ENCODE measurements at regions not wholly inside any gene's neighbourhood (a gene's known extent, or its start where the extent isn't known, plus 50 kb on each side); places are given as distances from the start of the nearest gene placed in this dataset.
A peak's percentile ranks its signal among the peaks of the same experiment; 100 is the strongest.

GRCh38 chr11:134742956-134743819 lies 331.1 kb upstream of the B3GAT1 start (continued):
- TF ChIP-seq TRAFD1 (CRISPR knock-in tag; IDR thresholded peaks at IDR 0.05; ENCODE audit: borderline replicate concordance) (no peak), FUBP1 (CRISPR knock-in tag; IDR thresholded peaks at IDR 0.05; ENCODE audit: borderline replicate concordance) (no peak), TBL1XR1 (IDR thresholded peaks at IDR 0.05; ENCODE audit: borderline replicate concordance, low read length, partially characterized antibody) (no peak), SNAI1 (CRISPR knock-in tag; IDR thresholded peaks at IDR 0.05; ENCODE audit: borderline replicate concordance) (no peak), NONO (IDR thresholded peaks at IDR 0.05) (no peak), NONO (CRISPR knock-in tag; conservative IDR thresholded peaks at IDR 0.05) (0 out of 2 replicates have a peak, but pooled peaks have one; percentile 14), TMF1 (CRISPR knock-in tag; IDR thresholded peaks at IDR 0.05; ENCODE audit: low read depth) (no peak), ZMAT3 (CRISPR knock-in tag; conservative IDR thresholded peaks at IDR 0.05) (no peak), SMC3 (IDR thresholded peaks at IDR 0.05; ENCODE audit: low read length) (no peak), ZNF512 (CRISPR knock-in tag; IDR thresholded peaks at IDR 0.05) (no peak), SKIL (CRISPR knock-in tag; IDR thresholded peaks at IDR 0.05; ENCODE audit: borderline replicate concordance) (no peak), ZNF296 (CRISPR knock-in tag; conservative IDR thresholded peaks at IDR 0.05) (no peak), CENPT (CRISPR knock-in tag; IDR thresholded peaks at IDR 0.05; ENCODE audit: low read depth) (no peak), ZNF34 (CRISPR knock-in tag; IDR thresholded peaks at IDR 0.05; ENCODE audit: borderline replicate concordance) (no peak), PAWR (CRISPR knock-in tag; IDR thresholded peaks at IDR 0.05; ENCODE audit: borderline replicate concordance) (no peak), ZBTB44 (CRISPR knock-in tag; IDR thresholded peaks at IDR 0.05) (no peak), POGZ (CRISPR knock-in tag; IDR thresholded peaks at IDR 0.05) (no peak), ZBTB25 (CRISPR knock-in tag; IDR thresholded peaks at IDR 0.05) (no peak)
